DND-41 (cell line): ENCODE measurements at regions not wholly inside any gene's neighbourhood (a gene's known extent, or its start where the extent isn't known, plus 50 kb on each side); places are given as distances from the start of the nearest gene placed in this dataset.

Experiments used
- EZH2 ChIP-seq: IDR thresholded peaks from 3 replicates; pipeline ENCODE4 v1.6.1; 2012; ENCODE audit warnings: borderline replicate concordance, low read depth, mild to moderate bottlenecking, moderate library complexity, low read length, inconsistent platforms; ENCODE audit not compliant: severe bottlenecking
- TF ChIP-seq, protein P1 (sequence below): IDR thresholded peaks from 2 replicates; pipeline ENCODE4 v1.5.1; 2012; ENCODE audit warnings: borderline replicate concordance, low read length, moderate library complexity, mild to moderate bottlenecking; ENCODE audit not compliant: poor library complexity, severe bottlenecking; ENCODE audit errors: extremely low read depth

DNA sequence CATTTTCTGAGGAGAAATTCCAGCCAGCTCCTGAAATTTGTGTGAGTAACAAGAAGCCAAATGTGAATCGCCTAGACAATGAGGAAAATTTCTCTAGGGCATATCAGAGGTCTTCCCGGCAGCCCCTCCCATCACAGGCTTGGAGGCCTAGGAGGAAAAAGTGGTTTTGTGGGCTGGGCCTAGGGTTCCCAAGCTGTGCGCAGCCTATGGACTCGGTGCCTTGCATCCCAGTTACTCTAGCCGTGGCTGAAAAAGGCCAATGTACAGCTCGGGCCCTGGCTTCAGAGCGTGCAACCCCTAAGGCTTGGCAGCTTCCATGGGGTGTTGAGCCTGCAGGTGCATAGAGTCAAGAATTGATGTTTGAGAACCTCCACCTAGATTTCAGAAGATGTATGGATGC, 556.2 kb upstream of the DSEL start:
- TF ChIP-seq, protein P1, sequence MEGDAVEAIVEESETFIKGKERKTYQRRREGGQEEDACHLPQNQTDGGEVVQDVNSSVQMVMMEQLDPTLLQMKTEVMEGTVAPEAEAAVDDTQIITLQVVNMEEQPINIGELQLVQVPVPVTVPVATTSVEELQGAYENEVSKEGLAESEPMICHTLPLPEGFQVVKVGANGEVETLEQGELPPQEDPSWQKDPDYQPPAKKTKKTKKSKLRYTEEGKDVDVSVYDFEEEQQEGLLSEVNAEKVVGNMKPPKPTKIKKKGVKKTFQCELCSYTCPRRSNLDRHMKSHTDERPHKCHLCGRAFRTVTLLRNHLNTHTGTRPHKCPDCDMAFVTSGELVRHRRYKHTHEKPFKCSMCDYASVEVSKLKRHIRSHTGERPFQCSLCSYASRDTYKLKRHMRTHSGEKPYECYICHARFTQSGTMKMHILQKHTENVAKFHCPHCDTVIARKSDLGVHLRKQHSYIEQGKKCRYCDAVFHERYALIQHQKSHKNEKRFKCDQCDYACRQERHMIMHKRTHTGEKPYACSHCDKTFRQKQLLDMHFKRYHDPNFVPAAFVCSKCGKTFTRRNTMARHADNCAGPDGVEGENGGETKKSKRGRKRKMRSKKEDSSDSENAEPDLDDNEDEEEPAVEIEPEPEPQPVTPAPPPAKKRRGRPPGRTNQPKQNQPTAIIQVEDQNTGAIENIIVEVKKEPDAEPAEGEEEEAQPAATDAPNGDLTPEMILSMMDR, result no peak
- TF ChIP-seq EZH2, result no peak
